Fibroblast of lung (primary cell): ENCODE measurements at regions not wholly inside any gene's neighbourhood (a gene's known extent, or its start where the extent isn't known, plus 50 kb on each side); places are given as distances from the start of the nearest gene placed in this dataset.

Experiments
- DNase-seq, 2 donors: peaks; one replicate each; pipeline versions ENCODE4 v3.0.0 to v3.0.0-alpha.2; 2010; ENCODE audit warnings: low read depth in 2 of 2
- H2AFZ ChIP-seq: 2 replicates; pipeline ENCODE4 v1.5.1; 2012; ENCODE audit warnings: low read length, control low read depth, inconsistent platforms
- H3K27ac ChIP-seq: 2 replicates; pipeline ENCODE4 v1.5.1; 2011; ENCODE audit warnings: low read length, control low read depth; ENCODE audit not compliant: insufficient read depth
- H3K27me3 ChIP-seq: 2 replicates; pipeline ENCODE4 v1.5.1; 2011; ENCODE audit warnings: mild to moderate bottlenecking, low read length; ENCODE audit not compliant: control insufficient read depth, insufficient read depth
- H3K36me3 ChIP-seq: 2 replicates; pipeline ENCODE4 v1.5.1; 2011; ENCODE audit warnings: low read length; ENCODE audit not compliant: control insufficient read depth, insufficient read depth
- H3K4me1 ChIP-seq: 2 replicates; pipeline ENCODE4 v1.5.1; 2011; ENCODE audit warnings: low read length; ENCODE audit not compliant: control insufficient read depth, insufficient read depth; ENCODE audit errors: extremely low read depth
- H3K4me2 ChIP-seq: 2 replicates; pipeline ENCODE4 v1.5.1; 2011; ENCODE audit warnings: low read length, control low read depth; ENCODE audit not compliant: insufficient read depth; ENCODE audit errors: extremely low read depth
- H3K4me3 ChIP-seq, 4 experiments: fragments of 200-600 bp in 1 of 4; sonication (generic) in 1 of 4; replicated peaks in 1 of 4; 2 replicates each; pipeline ENCODE4 v1.5.1; 2011 to 2016; ENCODE audit warnings: low read length in 4 of 4, low read depth in 3 of 4, mild to moderate bottlenecking in 3 of 4, control low read depth in 2 of 4, inconsistent platforms in 1 of 4, mixed read lengths in 1 of 4; ENCODE audit not compliant: insufficient read depth in 1 of 4; ENCODE audit errors: control extremely low read depth in 1 of 4
- H3K79me2 ChIP-seq: 2 replicates; pipeline ENCODE4 v1.5.1; 2012; ENCODE audit warnings: mild to moderate bottlenecking, low read length, inconsistent platforms; ENCODE audit not compliant: control insufficient read depth, insufficient read depth
- H3K9ac ChIP-seq: 2 replicates; pipeline ENCODE4 v1.5.1; 2011; ENCODE audit warnings: mild to moderate bottlenecking, low read length, control low read depth; ENCODE audit not compliant: insufficient read depth
- H3K9me3 ChIP-seq: 2 replicates; pipeline ENCODE4 v1.5.1; 2012; ENCODE audit warnings: low read depth, low read length; ENCODE audit not compliant: control insufficient read depth, insufficient read depth
- H4K20me1 ChIP-seq: 2 replicates; pipeline ENCODE4 v1.5.1; 2011; ENCODE audit warnings: low read length; ENCODE audit not compliant: control insufficient read depth, insufficient read depth; ENCODE audit errors: extremely low read depth
- EZH2 ChIP-seq: IDR thresholded peaks from 2 replicates; pipeline ENCODE4 v1.5.1; 2012; ENCODE audit warnings: low read length, control low read depth, mild to moderate bottlenecking; ENCODE audit errors: missing control alignments
- TF ChIP-seq, protein P1 (sequence below), 2 donors: IDR thresholded peaks in 1 of 2; conservative IDR thresholded peaks in 1 of 2; 1 replicate in 1 of 2; 2 replicates in 1 of 2; pipeline ENCODE4 v1.5.1; 2011 to 2012; ENCODE audit warnings: low read length in 2 of 2, control low read depth in 1 of 2, inconsistent platforms in 1 of 2, low read depth in 1 of 2, mild to moderate bottlenecking in 1 of 2

DNA sequence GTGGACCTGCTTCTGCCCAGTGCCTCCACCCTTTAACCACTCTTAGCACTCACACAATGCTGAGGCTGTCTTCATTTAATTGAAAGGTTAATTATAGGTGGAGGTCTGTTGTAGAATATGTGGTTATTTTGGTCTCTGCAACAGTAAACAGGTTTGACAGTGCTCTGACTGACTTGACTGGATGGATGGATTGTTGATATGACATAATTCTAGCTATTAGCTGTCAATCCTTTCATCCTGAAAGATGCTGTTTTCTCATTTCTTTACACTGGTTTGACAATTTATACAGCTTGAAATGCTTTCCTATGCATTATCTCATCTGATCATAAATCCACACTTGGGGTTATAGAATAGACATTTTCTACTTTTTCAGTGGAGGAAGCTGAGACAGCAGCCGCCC lies 210.7 kb downstream of the CDH26 start:
- H4K20me1 ChIP-seq: no peaks in the 10 kb centered on the region
- no peaks in the 10 kb centered on the region for H3K9me3 ChIP-seq
- DNase-seq: no peak
- no peaks in the 10 kb centered on the region for H3K27me3 ChIP-seq
- no peaks in the 10 kb centered on the region for H3K79me2 ChIP-seq
- no peak overlapping the region for H3K4me2 ChIP-seq
- no peak overlapping the region for H2AFZ ChIP-seq
- no peak overlapping the region for H3K27ac ChIP-seq
- H3K36me3 ChIP-seq: no peaks in the 10 kb centered on the region
- no peak for TF ChIP-seq EZH2
- TF ChIP-seq, protein P1, sequence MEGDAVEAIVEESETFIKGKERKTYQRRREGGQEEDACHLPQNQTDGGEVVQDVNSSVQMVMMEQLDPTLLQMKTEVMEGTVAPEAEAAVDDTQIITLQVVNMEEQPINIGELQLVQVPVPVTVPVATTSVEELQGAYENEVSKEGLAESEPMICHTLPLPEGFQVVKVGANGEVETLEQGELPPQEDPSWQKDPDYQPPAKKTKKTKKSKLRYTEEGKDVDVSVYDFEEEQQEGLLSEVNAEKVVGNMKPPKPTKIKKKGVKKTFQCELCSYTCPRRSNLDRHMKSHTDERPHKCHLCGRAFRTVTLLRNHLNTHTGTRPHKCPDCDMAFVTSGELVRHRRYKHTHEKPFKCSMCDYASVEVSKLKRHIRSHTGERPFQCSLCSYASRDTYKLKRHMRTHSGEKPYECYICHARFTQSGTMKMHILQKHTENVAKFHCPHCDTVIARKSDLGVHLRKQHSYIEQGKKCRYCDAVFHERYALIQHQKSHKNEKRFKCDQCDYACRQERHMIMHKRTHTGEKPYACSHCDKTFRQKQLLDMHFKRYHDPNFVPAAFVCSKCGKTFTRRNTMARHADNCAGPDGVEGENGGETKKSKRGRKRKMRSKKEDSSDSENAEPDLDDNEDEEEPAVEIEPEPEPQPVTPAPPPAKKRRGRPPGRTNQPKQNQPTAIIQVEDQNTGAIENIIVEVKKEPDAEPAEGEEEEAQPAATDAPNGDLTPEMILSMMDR (conservative IDR thresholded peaks at IDR 0.05 in 1 of 2, IDR thresholded peaks at IDR 0.05 in 1 of 2; ENCODE audit: low read depth in 1 of 2, low read length in 2 of 2): no peak
- H3K9ac ChIP-seq: no peak overlapping the region
- H3K4me3 ChIP-seq: no peak overlapping the region
- no peaks in the 10 kb centered on the region for H3K4me1 ChIP-seq

DNA sequence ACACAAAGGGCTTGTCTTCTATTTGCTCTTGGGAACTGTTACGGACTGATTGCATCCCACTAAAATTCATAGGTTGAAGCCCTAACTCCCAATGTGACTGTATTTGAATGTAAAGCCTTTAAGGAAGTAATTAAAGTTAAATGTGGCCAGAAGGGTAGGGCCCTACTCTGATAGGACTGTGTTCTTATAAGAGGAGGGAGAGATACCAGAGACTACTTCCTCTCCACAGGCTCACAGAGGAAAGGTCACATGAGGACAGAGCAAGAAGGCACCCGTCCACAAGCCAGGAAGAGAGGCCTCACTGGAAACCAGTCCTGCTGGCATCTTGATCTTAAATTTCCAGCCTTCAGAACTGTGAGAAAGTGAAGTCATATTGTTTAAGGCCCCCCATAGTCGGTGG lies 211.9 kb downstream of the CDH26 start:
- H3K4me1 ChIP-seq: no peaks in the 10 kb centered on the region
- H3K4me3 ChIP-seq: no peak overlapping the region
- no peak for DNase-seq
- no peak overlapping the region for H3K27ac ChIP-seq
- TF ChIP-seq EZH2: no peak
- TF ChIP-seq, protein P1 (conservative IDR thresholded peaks at IDR 0.05 in 1 of 2, IDR thresholded peaks at IDR 0.05 in 1 of 2; ENCODE audit: low read depth in 1 of 2, low read length in 2 of 2): no peak
- H2AFZ ChIP-seq: no peak overlapping the region
- H3K79me2 ChIP-seq: no peaks in the 10 kb centered on the region
- H3K4me2 ChIP-seq: no peak overlapping the region
- no peak overlapping the region for H3K9ac ChIP-seq
- no peaks in the 10 kb centered on the region for H3K9me3 ChIP-seq
- H4K20me1 ChIP-seq: no peaks in the 10 kb centered on the region
- no peaks in the 10 kb centered on the region for H3K27me3 ChIP-seq
- no peaks in the 10 kb centered on the region for H3K36me3 ChIP-seq

DNA sequence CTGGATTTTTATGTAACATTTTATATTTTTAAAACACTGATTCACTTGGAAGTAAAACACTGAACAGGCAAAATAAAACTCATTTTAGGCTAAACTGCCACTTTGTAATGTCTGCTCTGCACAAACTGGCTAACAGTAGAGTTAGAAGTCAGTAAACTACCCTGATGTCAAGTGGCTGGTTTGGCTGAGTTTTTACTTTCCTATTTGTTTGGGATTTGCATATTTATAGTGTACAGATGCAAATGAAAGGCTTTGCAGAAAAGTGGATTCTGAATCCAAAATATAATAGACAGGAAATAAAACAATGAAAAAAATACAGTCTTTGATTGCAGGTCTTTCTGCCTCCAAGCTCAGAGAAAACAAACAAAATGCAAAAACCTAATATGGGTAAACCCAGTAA lies 213.1 kb downstream of the CDH26 start:
- H2AFZ ChIP-seq: no peak overlapping the region
- H3K27ac ChIP-seq: no peak overlapping the region
- no peaks in the 10 kb centered on the region for H3K79me2 ChIP-seq
- TF ChIP-seq, protein P1 (conservative IDR thresholded peaks at IDR 0.05 in 1 of 2, IDR thresholded peaks at IDR 0.05 in 1 of 2; ENCODE audit: low read depth in 1 of 2, low read length in 2 of 2): no peak
- TF ChIP-seq EZH2: no peak
- H3K4me1 ChIP-seq: no peaks in the 10 kb centered on the region
- no peak for DNase-seq
- H3K36me3 ChIP-seq: no peaks in the 10 kb centered on the region
- no peak overlapping the region for H3K4me2 ChIP-seq
- no peak overlapping the region for H3K4me3 ChIP-seq
- H3K9me3 ChIP-seq: no peaks in the 10 kb centered on the region
- H4K20me1 ChIP-seq: no peaks in the 10 kb centered on the region
- no peak overlapping the region for H3K9ac ChIP-seq
- no peaks in the 10 kb centered on the region for H3K27me3 ChIP-seq
